Fibroblast of the conjunctiva (primary cell): ENCODE measurements at regions not wholly inside any gene's neighbourhood (a gene's known extent, or its start where the extent isn't known, plus 50 kb on each side); places are given as distances from the start of the nearest gene placed in this dataset.
"Not testable (repeated sequence)": the region's sequence is repeated elsewhere in the genome, so short reads cannot be mapped to it uniquely, and the experiment has no call there.

ENCODE experiments used
- DNase-seq: peaks from one replicate; pipeline ENCODE4 v3.0.0-alpha.2; 2010; ENCODE audit warnings: low read depth

- no peak for DNase-seq
These were observed 192.4 kb downstream of the ANXA1 start for GRCh38 chr9:73344060-73344459.

GRCh38 chr9:73347123-73347522, 195.5 kb downstream of the ANXA1 start:
- no peak for DNase-seq

- DNase-seq = no peak
These were observed 196.1 kb downstream of the ANXA1 start for GRCh38 chr9:73347720-73348119.

GRCh38 chr9:73348471-73348870, 196.8 kb downstream of the ANXA1 start:
- no peak for DNase-seq

- no peak for DNase-seq
These were observed 197.8 kb downstream of the ANXA1 start for GRCh38 chr9:73349476-73349875.

- DNase-seq = no peak
These were observed 205.9 kb downstream of the ANXA1 start for GRCh38 chr9:73357607-73358006.

- DNase-seq = no peak
These were observed 218.4 kb downstream of the ANXA1 start for GRCh38 chr9:73370053-73370452.

- DNase-seq = no peak
These were observed 220.1 kb downstream of the ANXA1 start for GRCh38 chr9:73371801-73372200.

GRCh38 chr9:73380411-73380810, 228.7 kb downstream of the ANXA1 start:
- DNase-seq = no peak

GRCh38 chr9:73402081-73403028, 250.7 kb downstream of the ANXA1 start:
- no peak for DNase-seq

GRCh38 chr9:73411494-73411893, 259.8 kb downstream of the ANXA1 start:
- no peak for DNase-seq

GRCh38 chr9:73412874-73413273, 261.2 kb downstream of the ANXA1 start:
- no peak for DNase-seq

GRCh38 chr9:73423891-73424290, 272.2 kb downstream of the ANXA1 start:
- no peak for DNase-seq

- no peak for DNase-seq
These were observed 274.6 kb downstream of the ANXA1 start for GRCh38 chr9:73426269-73426668.

- DNase-seq = no peak
These were observed 283.2 kb downstream of the ANXA1 start for GRCh38 chr9:73434826-73435225.

- no peak for DNase-seq
These were observed 286.1 kb downstream of the ANXA1 start for GRCh38 chr9:73437758-73438157.

- DNase-seq = not testable (repeated sequence)
These were observed 288.2 kb downstream of the ANXA1 start for GRCh38 chr9:73439839-73440238.

GRCh38 chr9:73441223-73441622, 289.6 kb downstream of the ANXA1 start:
- DNase-seq = no peak

GRCh38 chr9:73441890-73442818, 290.5 kb downstream of the ANXA1 start:
- DNase-seq = no peak

GRCh38 chr9:73444821-73445220, 293.2 kb downstream of the ANXA1 start:
- DNase-seq = no peak

GRCh38 chr9:73445384-73445783, 293.7 kb downstream of the ANXA1 start:
- not testable (repeated sequence) for DNase-seq

- no peak for DNase-seq
These were observed 294.6 kb downstream of the ANXA1 start for GRCh38 chr9:73446306-73446705.

GRCh38 chr9:73451003-73451402, 299.3 kb downstream of the ANXA1 start:
- DNase-seq = no peak
